ENCODE measurements at regions not wholly inside any gene's neighbourhood (a gene's known extent, or its start where the extent isn't known, plus 50 kb on each side); places are given as distances from the start of the nearest gene placed in this dataset.

DNA sequence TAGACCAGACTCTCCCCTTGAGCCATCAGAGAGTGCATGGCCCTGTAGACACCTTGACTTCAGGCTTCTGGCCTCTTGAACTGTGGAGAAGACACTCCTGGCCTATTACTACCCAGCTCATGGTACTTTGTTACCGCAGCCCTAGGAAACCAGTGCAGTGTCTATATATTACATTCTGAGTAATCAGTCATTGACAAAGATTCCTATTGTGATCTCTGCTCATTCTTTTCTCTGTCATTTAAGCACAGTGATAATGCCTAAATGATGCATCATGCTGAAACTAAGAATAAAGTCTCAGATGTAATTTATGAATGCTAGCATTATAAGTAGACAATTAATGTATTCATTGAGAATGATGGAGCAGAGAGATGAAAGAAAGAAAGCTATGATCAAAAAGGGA, 603.5 kb downstream of the SOCS6 start:
- TF ChIP-seq POLR2A (IDR thresholded peaks at IDR 0.05; ENCODE audit: low read length) (no peak), EP300 (IDR thresholded peaks at IDR 0.05) (no peak), CTCF (IDR thresholded peaks at IDR 0.05) (no peak), RAD21 (conservative IDR thresholded peaks at IDR 0.05 in 1 of 2, IDR thresholded peaks at IDR 0.05 in 1 of 2) (no peak), PHF8 (IDR thresholded peaks at IDR 0.05; ENCODE audit: borderline replicate concordance, low read depth) (no peak), MYC (IDR thresholded peaks at IDR 0.05; ENCODE audit: borderline replicate concordance, low read length) (no peak)
